GM23338 (cell line): ENCODE measurements at regions not wholly inside any gene's neighbourhood (a gene's known extent, or its start where the extent isn't known, plus 50 kb on each side); places are given as distances from the start of the nearest gene placed in this dataset.
"Not testable (repeated sequence)": the region's sequence is repeated elsewhere in the genome, so short reads cannot be mapped to it uniquely, and the experiment has no call there.

Experiments used
- ATAC-seq: fragments of 200-7000 bp; cut with Tn5 transposase; 3 replicates; pipeline ENCODE4 v1.9.1; 2020
- DNase-seq: peaks from one replicate; pipeline ENCODE4 v3.0.0-alpha.2; 2015; ENCODE audit warnings: low spot score
- H2AFZ ChIP-seq: fragments of 200-600 bp; sonication (generic); 2 replicates; pipeline ENCODE4 v1.8.0; 2016; ENCODE audit warnings: antibody characterized with exemption, mild to moderate bottlenecking, moderate library complexity
- H3F3A ChIP-seq: fragments of 200-600 bp; sonication (generic); replicated peaks from 2 replicates; pipeline ENCODE4 v1.8.0; 2017; ENCODE audit warnings: antibody characterized with exemption, mixed run types, low read depth
- H3K27ac ChIP-seq: fragments of 200-600 bp; sonication (generic); 2 replicates; pipeline ENCODE4 v1.6.1; 2016; ENCODE audit warnings: low read depth
- H3K27me3 ChIP-seq: fragments of 200-600 bp; sonication (generic); 2 replicates; pipeline ENCODE4 v1.8.0; 2016; ENCODE audit warnings: mild to moderate bottlenecking, mixed run types, moderate library complexity; ENCODE audit not compliant: insufficient read depth
- H3K36me3 ChIP-seq: fragments of 200-600 bp; sonication (generic); 2 replicates; pipeline ENCODE4 v1.8.0; 2016; ENCODE audit warnings: mild to moderate bottlenecking; ENCODE audit not compliant: insufficient read depth
- H3K4me1 ChIP-seq: fragments of 200-600 bp; sonication (generic); 2 replicates; pipeline ENCODE4 v1.8.0; 2016; ENCODE audit warnings: mild to moderate bottlenecking, moderate library complexity; ENCODE audit not compliant: insufficient read depth
- H3K4me2 ChIP-seq: fragments of 200-600 bp; sonication (generic); 2 replicates; pipeline ENCODE4 v1.7.1; 2017; ENCODE audit warnings: mixed run types
- H3K4me3 ChIP-seq: fragments of 200-600 bp; sonication (generic); 2 replicates; pipeline ENCODE4 v1.6.1; 2016; ENCODE audit warnings: mixed run types
- H3K79me2 ChIP-seq: fragments of 200-600 bp; sonication (generic); replicated peaks from 2 replicates; pipeline ENCODE4 v1.8.0; 2017; ENCODE audit warnings: mild to moderate bottlenecking; ENCODE audit not compliant: insufficient read depth
- H3K9me2 ChIP-seq: fragments of 200-600 bp; sonication (generic); 2 replicates; pipeline ENCODE4 v1.8.0; 2017; ENCODE audit not compliant: insufficient read depth
- H4K20me1 ChIP-seq: fragments of 200-600 bp; sonication (generic); replicated peaks from 2 replicates; pipeline ENCODE4 v1.8.0; 2017; ENCODE audit warnings: mild to moderate bottlenecking; ENCODE audit not compliant: insufficient read depth
- H3K27ac Mint-ChIP-seq: 2 replicates; pipeline ENCODE4 v1.8.0; 2020; ENCODE audit warnings: inconsistent platforms, mild to moderate bottlenecking, moderate library complexity, mixed read lengths
- H3K27me3 Mint-ChIP-seq: 3 replicates; pipeline ENCODE4 v1.8.0; 2022; ENCODE audit warnings: low read depth, mild to moderate bottlenecking, moderate library complexity, mixed read lengths, inconsistent platforms; ENCODE audit not compliant: insufficient read depth, poor library complexity
- H3K36me3 Mint-ChIP-seq: 3 replicates; pipeline ENCODE4 v1.8.0; 2021; ENCODE audit warnings: low read depth, mild to moderate bottlenecking, inconsistent platforms, moderate library complexity, mixed read lengths
- H3K4me1 Mint-ChIP-seq: 3 replicates; pipeline ENCODE4 v1.8.0; 2020; ENCODE audit warnings: mild to moderate bottlenecking, inconsistent platforms, mixed read lengths
- H3K4me3 Mint-ChIP-seq: 3 replicates; pipeline ENCODE4 v1.8.0; 2021; ENCODE audit warnings: moderate library complexity, mild to moderate bottlenecking, inconsistent platforms, mixed read lengths
- H3K9me3 Mint-ChIP-seq: 3 replicates; pipeline ENCODE4 v1.8.0; 2020; ENCODE audit warnings: moderate library complexity, mild to moderate bottlenecking, inconsistent platforms, mixed read lengths
- CREB1 ChIP-seq: fragments of 250-450 bp; sonication (Bioruptor Pico); IDR thresholded peaks from 2 replicates; pipeline ENCODE4 v1.5.0; 2020; ENCODE audit warnings: low read depth, mild to moderate bottlenecking, moderate library complexity
- EZH2 ChIP-seq: fragments of 200-600 bp; sonication (generic); IDR thresholded peaks from one replicate; pipeline ENCODE4 v1.8.0; 2017; ENCODE audit warnings: antibody characterized with exemption, mild to moderate bottlenecking, low read depth; ENCODE audit not compliant: unreplicated experiment
- EZH2phosphoT487 ChIP-seq: fragments of 200-600 bp; sonication (generic); IDR thresholded peaks from one replicate; pipeline ENCODE4 v1.8.1; 2018; ENCODE audit warnings: antibody characterized with exemption; ENCODE audit not compliant: unreplicated experiment
- JUNB ChIP-seq: IDR thresholded peaks from one replicate; pipeline ENCODE4 v1.6.1; 2016; ENCODE audit warnings: antibody characterized with exemption; ENCODE audit not compliant: unreplicated experiment
- POLR2AphosphoS5 ChIP-seq: IDR thresholded peaks from 2 replicates; pipeline ENCODE4 v1.6.1; 2016; ENCODE audit warnings: antibody characterized with exemption, low read depth
- STAT1 ChIP-seq: IDR thresholded peaks from one replicate; pipeline ENCODE4 v1.6.1; 2016; ENCODE audit warnings: antibody characterized with exemption; ENCODE audit not compliant: unreplicated experiment
- ZNF114 ChIP-seq: fragments of 250-450 bp; sonication (Bioruptor Pico); IDR thresholded peaks from 2 replicates; pipeline ENCODE4 v1.5.0; 2020; ENCODE audit warnings: mild to moderate bottlenecking, moderate library complexity
- TF ChIP-seq, protein P1 (sequence below): fragments of 250-450 bp; sonication (Bioruptor Pico); IDR thresholded peaks from 2 replicates; pipeline ENCODE4 v1.5.0; 2020; ENCODE audit warnings: mild to moderate bottlenecking, moderate library complexity
- TF ChIP-seq, protein P2 (sequence below): IDR thresholded peaks from 2 replicates; pipeline ENCODE4 v1.6.1; 2016; ENCODE audit warnings: antibody characterized with exemption

DNA sequence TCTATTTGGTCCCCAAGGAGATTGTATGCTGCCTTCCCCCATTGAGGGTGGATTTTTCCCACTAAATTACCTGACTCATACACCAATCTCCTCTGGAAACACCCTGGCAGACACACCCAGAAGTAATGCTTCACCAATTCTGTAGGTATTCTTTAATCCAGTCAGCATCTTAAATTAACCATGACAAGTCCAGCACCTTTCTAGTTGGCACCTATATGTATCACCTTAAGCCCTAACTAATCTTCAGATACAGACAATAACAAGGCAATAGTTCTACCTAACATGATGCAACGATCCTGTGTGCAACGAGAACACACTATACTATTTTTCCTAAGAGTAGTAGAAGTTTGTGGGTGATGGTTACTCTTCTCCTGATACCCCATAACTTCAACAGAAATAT is 473.3 kb upstream of the NPAP1 start:
- H3K4me2 ChIP-seq, DNase-seq, H3K4me1 Mint-ChIP-seq, H3K36me3 Mint-ChIP-seq, H3K27ac ChIP-seq, H3K4me3 ChIP-seq, H3K27ac Mint-ChIP-seq, H3K4me3 Mint-ChIP-seq, H3K79me2 ChIP-seq, H3K27me3 Mint-ChIP-seq, H3K36me3 ChIP-seq, H3K9me2 ChIP-seq, H3K4me1 ChIP-seq, H4K20me1 ChIP-seq, H3K27me3 ChIP-seq, H3F3A ChIP-seq, H2AFZ ChIP-seq, ATAC-seq: not testable (repeated sequence)
- peaks cover 55% of the 10 kb centered on the region for H3K9me3 Mint-ChIP-seq

DNA sequence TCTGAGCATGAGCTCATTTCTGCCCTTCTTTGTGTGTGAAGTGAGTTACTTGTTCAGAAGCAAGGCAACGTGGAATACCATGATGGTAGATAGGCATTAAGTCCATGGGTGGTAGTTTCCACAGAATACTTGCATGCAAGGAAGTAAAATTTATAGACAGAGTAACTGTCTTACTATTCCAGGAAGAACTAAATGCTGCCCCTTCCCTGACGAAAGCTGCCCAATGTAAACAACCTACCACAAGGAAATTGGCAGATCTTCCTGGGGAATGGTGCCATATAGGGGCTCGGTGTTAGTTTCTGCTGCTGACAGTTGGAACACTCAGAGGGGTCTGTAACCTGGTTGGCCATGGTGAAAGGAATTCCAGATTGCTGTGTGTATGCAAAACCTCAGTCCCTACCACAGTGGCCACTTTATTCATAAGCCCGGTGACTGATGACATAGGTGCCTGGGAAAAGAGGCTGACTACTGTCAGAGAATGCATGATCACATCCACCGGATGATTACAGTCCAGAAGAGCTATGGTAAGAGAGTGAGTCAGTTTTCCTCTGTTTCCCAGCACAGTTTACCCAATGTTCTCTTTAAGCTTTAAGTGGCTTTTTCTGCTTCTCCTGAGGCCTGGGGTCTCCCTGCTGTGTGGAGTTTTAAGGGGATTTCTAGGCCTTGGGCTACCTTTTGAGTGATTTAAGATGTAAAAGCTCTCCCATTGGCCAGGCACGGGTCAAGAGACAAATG is 463.7 kb upstream of the NPAP1 start:
- not testable (repeated sequence) for ATAC-seq, H3K36me3 ChIP-seq, H3K27me3 Mint-ChIP-seq, H2AFZ ChIP-seq, H3K27ac Mint-ChIP-seq, H3K4me2 ChIP-seq, H3K36me3 Mint-ChIP-seq, H3K4me3 Mint-ChIP-seq, H3K4me1 Mint-ChIP-seq, H3K79me2 ChIP-seq, H3K9me2 ChIP-seq, H3F3A ChIP-seq, H3K4me3 ChIP-seq, H3K4me1 ChIP-seq, DNase-seq, H3K27me3 ChIP-seq, H3K27ac ChIP-seq, H4K20me1 ChIP-seq
- peaks cover 54% of the 10 kb centered on the region for H3K9me3 Mint-ChIP-seq

GRCh38 chr15:24223739-24224138 is 451.8 kb upstream of the NPAP1 start:
- no peaks in the 10 kb centered on the region for H4K20me1 ChIP-seq
- no peak overlapping the region for H3K4me3 Mint-ChIP-seq
- no peaks in the 10 kb centered on the region for H3K4me1 ChIP-seq
- H3K27ac ChIP-seq = no peak overlapping the region
- DNase-seq (no peak), ATAC-seq (no peak)
- peaks cover 78% of the 10 kb centered on the region for H3K9me3 Mint-ChIP-seq
- H3K79me2 ChIP-seq = no peaks in the 10 kb centered on the region
- no peaks in the 10 kb centered on the region for H3K27me3 Mint-ChIP-seq
- no peak overlapping the region for H3K27ac Mint-ChIP-seq
- H3K27me3 ChIP-seq = no peaks in the 10 kb centered on the region
- H3F3A ChIP-seq = no peaks in the 10 kb centered on the region
- no peak overlapping the region for H3K4me3 ChIP-seq
- no peaks in the 10 kb centered on the region for H3K4me1 Mint-ChIP-seq
- H3K36me3 ChIP-seq = no peaks in the 10 kb centered on the region
- H3K36me3 Mint-ChIP-seq = peaks cover under 1% of the 10 kb centered on the region; the same call in 2 of the 3 replicates
- H3K9me2 ChIP-seq = no peaks in the 10 kb centered on the region
- no peak overlapping the region; the same call in 1 of the 2 replicates for H2AFZ ChIP-seq
- H3K4me2 ChIP-seq = no peak overlapping the region
- no peak for TF ChIP-seq POLR2AphosphoS5
- no peak for TF ChIP-seq CREB1 (CRISPR knock-in tag)
- no peak for TF ChIP-seq EZH2
- TF ChIP-seq ZNF114 (CRISPR knock-in tag) = no peak
- TF ChIP-seq EZH2phosphoT487 = no peak
- TF ChIP-seq STAT1 = no peak
- TF ChIP-seq, protein P1, sequence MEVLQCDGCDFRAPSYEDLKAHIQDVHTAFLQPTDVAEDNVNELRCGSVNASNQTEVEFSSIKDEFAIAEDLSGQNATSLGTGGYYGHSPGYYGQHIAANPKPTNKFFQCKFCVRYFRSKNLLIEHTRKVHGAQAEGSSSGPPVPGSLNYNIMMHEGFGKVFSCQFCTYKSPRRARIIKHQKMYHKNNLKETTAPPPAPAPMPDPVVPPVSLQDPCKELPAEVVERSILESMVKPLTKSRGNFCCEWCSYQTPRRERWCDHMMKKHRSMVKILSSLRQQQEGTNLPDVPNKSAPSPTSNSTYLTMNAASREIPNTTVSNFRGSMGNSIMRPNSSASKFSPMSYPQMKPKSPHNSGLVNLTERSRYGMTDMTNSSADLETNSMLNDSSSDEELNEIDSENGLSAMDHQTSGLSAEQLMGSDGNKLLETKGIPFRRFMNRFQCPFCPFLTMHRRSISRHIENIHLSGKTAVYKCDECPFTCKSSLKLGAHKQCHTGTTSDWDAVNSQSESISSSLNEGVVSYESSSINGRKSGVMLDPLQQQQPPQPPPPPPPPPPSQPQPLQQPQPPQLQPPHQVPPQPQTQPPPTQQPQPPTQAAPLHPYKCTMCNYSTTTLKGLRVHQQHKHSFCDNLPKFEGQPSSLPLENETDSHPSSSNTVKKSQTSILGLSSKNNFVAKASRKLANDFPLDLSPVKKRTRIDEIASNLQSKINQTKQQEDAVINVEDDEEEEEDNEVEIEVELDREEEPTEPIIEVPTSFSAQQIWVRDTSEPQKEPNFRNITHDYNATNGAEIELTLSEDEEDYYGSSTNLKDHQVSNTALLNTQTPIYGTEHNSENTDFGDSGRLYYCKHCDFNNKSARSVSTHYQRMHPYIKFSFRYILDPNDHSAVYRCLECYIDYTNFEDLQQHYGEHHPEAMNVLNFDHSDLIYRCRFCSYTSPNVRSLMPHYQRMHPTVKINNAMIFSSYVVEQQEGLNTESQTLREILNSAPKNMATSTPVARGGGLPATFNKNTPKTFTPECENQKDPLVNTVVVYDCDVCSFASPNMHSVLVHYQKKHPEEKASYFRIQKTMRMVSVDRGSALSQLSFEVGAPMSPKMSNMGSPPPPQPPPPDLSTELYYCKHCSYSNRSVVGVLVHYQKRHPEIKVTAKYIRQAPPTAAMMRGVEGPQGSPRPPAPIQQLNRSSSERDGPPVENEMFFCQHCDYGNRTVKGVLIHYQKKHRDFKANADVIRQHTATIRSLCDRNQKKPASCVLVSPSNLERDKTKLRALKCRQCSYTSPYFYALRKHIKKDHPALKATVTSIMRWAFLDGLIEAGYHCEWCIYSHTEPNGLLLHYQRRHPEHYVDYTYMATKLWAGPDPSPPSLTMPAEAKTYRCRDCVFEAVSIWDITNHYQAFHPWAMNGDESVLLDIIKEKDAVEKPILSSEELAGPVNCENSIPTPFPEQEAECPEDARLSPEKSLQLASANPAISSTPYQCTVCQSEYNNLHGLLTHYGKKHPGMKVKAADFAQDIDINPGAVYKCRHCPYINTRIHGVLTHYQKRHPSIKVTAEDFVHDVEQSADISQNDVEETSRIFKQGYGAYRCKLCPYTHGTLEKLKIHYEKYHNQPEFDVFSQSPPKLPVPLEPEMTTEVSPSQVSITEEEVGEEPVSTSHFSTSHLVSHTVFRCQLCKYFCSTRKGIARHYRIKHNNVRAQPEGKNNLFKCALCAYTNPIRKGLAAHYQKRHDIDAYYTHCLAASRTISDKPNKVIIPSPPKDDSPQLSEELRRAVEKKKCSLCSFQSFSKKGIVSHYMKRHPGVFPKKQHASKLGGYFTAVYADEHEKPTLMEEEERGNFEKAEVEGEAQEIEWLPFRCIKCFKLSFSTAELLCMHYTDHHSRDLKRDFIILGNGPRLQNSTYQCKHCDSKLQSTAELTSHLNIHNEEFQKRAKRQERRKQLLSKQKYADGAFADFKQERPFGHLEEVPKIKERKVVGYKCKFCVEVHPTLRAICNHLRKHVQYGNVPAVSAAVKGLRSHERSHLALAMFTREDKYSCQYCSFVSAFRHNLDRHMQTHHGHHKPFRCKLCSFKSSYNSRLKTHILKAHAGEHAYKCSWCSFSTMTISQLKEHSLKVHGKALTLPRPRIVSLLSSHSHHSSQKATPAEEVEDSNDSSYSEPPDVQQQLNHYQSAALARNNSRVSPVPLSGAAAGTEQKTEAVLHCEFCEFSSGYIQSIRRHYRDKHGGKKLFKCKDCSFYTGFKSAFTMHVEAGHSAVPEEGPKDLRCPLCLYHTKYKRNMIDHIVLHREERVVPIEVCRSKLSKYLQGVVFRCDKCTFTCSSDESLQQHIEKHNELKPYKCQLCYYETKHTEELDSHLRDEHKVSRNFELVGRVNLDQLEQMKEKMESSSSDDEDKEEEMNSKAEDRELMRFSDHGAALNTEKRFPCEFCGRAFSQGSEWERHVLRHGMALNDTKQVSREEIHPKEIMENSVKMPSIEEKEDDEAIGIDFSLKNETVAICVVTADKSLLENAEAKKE (CRISPR knock-in tag) = no peak
- no peak for TF ChIP-seq JUNB
- TF ChIP-seq, protein P2, sequence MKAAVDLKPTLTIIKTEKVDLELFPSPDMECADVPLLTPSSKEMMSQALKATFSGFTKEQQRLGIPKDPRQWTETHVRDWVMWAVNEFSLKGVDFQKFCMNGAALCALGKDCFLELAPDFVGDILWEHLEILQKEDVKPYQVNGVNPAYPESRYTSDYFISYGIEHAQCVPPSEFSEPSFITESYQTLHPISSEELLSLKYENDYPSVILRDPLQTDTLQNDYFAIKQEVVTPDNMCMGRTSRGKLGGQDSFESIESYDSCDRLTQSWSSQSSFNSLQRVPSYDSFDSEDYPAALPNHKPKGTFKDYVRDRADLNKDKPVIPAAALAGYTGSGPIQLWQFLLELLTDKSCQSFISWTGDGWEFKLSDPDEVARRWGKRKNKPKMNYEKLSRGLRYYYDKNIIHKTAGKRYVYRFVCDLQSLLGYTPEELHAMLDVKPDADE = no peak
